Prostate gland (tissue), 2 donors: ENCODE measurements at regions not wholly inside any gene's neighbourhood (a gene's known extent, or its start where the extent isn't known, plus 50 kb on each side); places are given as distances from the start of the nearest gene placed in this dataset.

Source experiments
- DNase-seq: peaks from one replicate; pipeline ENCODE4 v3.0.0-alpha.2; 2019; ENCODE audit warnings: low spot score
- H3K27ac ChIP-seq, 2 donors: fragments of 200-600 bp; sonication (generic); 2 replicates each; pipeline ENCODE4 v1.5.1; 2017 to 2019
- H3K27me3 ChIP-seq: fragments of 200-600 bp; sonication (generic); replicated peaks from 2 replicates; pipeline ENCODE4 v1.5.1; 2019; ENCODE audit not compliant: insufficient read depth
- H3K36me3 ChIP-seq, 2 donors: fragments of 200-600 bp; sonication (generic); 1 replicate in 1 of 2; 2 replicates in 1 of 2; pipeline versions ENCODE4 v1.5.1 to v1.8.1; 2017 to 2019
- H3K4me1 ChIP-seq: fragments of 200-600 bp; sonication (generic); replicated peaks from 2 replicates; pipeline ENCODE4 v1.5.1; 2019
- H3K4me3 ChIP-seq, 2 donors: fragments of 200-600 bp; sonication (generic); 2 replicates each; pipeline ENCODE4 v1.5.1; 2017 to 2019
- H3K9me3 ChIP-seq: fragments of 200-600 bp; sonication (generic); 2 replicates; pipeline ENCODE4 v1.5.1; 2017
- POLR2A ChIP-seq: fragments of 450-650 bp; IDR thresholded peaks from one replicate; pipeline ENCODE4 v1.6.1; 2016; ENCODE audit warnings: antibody characterized with exemption, mild to moderate bottlenecking
- POLR2AphosphoS5 ChIP-seq: sonication (generic); formaldehyde crosslinking; IDR thresholded peaks from one replicate; pipeline ENCODE4 v1.6.1; 2017; ENCODE audit warnings: antibody characterized with exemption
- WGBS: methylation state at CpG from one replicate; pipeline ENCODE4 v1.1.5; 2018; 5-methylcytosine and 5-hydroxymethylcytosine counted together
- intact Hi-C: fragments of 100-400 bp; cut with DNase I; formaldehyde crosslinking; loops from one replicate; pipeline ENCODE4 v1.14.2; 2022
- TF ChIP-seq, protein P1 (sequence below), 4 experiments: fragments of 200-600 bp in 2 of 4; fragments of 450-650 bp in 2 of 4; sonication (generic) in 2 of 4; IDR thresholded peaks; 1 replicate in 3 of 4; 2 replicates in 1 of 4; pipeline ENCODE4 v1.5.1; 2016 to 2019; ENCODE audit warnings: antibody characterized with exemption in 4 of 4, mild to moderate bottlenecking in 2 of 4, moderate library complexity in 2 of 4

DNA sequence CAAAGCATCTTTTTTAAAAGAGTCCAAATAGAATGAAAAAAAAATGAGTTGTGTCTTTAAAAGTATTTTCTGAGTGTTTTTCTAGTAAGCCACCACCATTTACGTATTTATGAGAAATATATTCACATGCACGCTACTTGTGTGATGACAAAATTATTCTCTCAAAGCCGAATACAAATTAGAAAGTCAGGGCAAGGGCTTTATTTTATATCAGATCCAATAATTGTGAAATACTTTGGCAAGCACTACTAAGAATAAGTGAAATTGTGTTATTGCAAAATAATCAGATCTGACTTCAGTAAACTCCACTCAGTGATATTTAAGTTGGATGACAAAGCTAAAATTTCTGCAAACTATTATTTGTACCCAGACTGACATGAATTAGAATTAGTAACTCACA is 589.3 kb upstream of the KCNMB2 start:
- Histone ChIP-seq H3K9me3 (no peaks in the 10 kb centered on the region), H3K36me3 (no peaks in the 10 kb centered on the region), H3K27ac (no peak overlapping the region), H3K4me3 (no peak overlapping the region), H3K4me1 (no peaks in the 10 kb centered on the region), H3K27me3 (no peaks in the 10 kb centered on the region)
- 75% methylated on average over 3 of the region's 3 CpGs for WGBS
- DNase-seq, result no peak
- intact Hi-C loops, result no loop called here
- no peak for TF ChIP-seq POLR2AphosphoS5
- TF ChIP-seq, protein P1, sequence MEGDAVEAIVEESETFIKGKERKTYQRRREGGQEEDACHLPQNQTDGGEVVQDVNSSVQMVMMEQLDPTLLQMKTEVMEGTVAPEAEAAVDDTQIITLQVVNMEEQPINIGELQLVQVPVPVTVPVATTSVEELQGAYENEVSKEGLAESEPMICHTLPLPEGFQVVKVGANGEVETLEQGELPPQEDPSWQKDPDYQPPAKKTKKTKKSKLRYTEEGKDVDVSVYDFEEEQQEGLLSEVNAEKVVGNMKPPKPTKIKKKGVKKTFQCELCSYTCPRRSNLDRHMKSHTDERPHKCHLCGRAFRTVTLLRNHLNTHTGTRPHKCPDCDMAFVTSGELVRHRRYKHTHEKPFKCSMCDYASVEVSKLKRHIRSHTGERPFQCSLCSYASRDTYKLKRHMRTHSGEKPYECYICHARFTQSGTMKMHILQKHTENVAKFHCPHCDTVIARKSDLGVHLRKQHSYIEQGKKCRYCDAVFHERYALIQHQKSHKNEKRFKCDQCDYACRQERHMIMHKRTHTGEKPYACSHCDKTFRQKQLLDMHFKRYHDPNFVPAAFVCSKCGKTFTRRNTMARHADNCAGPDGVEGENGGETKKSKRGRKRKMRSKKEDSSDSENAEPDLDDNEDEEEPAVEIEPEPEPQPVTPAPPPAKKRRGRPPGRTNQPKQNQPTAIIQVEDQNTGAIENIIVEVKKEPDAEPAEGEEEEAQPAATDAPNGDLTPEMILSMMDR (IDR thresholded peaks at IDR 0.05), result no peak
- no peak for TF ChIP-seq POLR2A

DNA sequence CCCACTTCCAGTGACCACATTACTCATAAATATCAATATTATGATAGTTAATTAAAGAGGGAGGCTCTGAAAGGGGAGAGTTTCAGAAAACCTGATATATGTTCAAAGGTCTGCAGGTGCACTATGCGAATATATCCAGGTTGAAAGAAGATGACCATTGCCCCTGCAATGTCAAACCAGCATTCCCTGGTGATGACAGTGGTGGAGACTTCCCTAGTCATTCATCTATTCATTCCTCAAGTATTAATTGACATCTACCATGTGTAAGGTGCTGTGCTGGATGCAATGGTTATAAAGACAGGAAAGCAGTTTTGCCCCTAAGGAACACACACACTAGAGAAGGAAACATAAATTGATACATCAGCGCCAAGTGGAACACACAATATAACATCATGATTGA is 588.3 kb upstream of the KCNMB2 start:
- Histone ChIP-seq H3K27ac (no peak overlapping the region), H3K4me3 (no peak overlapping the region), H3K9me3 (no peaks in the 10 kb centered on the region), H3K4me1 (no peaks in the 10 kb centered on the region), H3K27me3 (no peaks in the 10 kb centered on the region), H3K36me3 (no peaks in the 10 kb centered on the region)
- intact Hi-C loops, result no loop called here
- 97% methylated on average over 2 of the region's 2 CpGs for WGBS
- DNase-seq, result no peak
- TF ChIP-seq POLR2A, result no peak
- no peak for TF ChIP-seq POLR2AphosphoS5
- TF ChIP-seq, protein P1 (IDR thresholded peaks at IDR 0.05), result no peak

DNA sequence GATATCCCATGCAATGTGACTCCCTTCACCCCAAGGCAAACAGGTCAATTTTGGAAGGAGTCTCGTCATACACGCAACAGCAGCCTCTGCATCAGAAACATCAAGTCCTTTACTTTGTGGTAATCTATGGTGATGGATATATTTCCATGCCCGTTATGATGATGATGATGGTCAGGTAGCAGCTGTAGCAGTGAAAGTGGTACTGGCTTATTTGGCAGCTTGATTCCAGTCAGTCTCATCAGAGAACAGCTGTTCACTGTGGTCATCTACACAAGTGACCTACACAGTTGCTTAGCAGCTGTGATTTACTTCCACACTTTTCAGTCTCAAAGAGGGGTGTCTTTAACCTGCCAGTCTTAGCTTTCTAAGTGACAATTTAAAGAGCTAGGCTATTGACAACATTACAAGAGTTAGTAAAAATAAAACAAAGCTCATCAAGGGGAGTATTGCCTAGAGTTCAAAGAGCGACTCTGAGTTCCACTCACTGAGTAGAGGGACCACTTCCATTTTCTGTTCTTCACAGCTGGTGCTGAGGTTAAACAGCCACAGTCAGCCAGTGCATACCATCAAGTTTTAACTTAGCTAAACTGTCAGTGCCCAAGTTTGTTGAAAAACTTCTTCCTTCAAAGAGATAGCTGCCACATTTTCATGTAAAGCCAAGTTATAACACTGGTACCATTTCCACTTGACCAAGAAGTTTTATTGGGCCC is 587.4 kb upstream of the KCNMB2 start:
- no peak overlapping the region for H3K27ac ChIP-seq
- no peaks in the 10 kb centered on the region for H3K9me3 ChIP-seq

DNA sequence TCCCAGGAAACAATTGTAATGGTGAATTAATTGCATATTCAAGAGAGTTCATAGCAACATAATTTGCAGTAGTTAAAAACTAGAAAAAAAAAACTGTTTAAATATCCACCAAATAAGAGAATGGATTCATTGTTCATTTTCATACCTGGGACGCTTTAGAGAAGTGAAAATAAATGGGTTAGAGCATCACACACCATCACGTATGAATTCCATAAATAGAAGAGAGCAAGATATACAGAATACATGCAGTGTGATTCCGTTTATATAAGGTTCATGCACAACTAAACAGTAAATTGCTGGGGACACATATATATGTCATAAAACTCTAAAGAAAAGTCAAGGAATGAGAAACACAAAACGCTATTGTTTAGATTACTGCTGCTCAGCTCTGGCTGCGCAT is 577.0 kb upstream of the KCNMB2 start:
- WGBS, result 68% methylated on average over 5 of the region's 5 CpGs

More for the DNA sequence above, 587.4 kb upstream of the KCNMB2 start:
- H3K4me1 ChIP-seq, result no peaks in the 10 kb centered on the region
- WGBS, result 93% methylated on average over 4 of the region's 4 CpGs
- no peak for DNase-seq
- no peak overlapping the region for H3K4me3 ChIP-seq
- TF ChIP-seq POLR2A (no peak), POLR2AphosphoS5 (no peak)
- TF ChIP-seq, protein P1 (IDR thresholded peaks at IDR 0.05), result no peak
- intact Hi-C loops, result no loop called here
- no peaks in the 10 kb centered on the region for H3K27me3 ChIP-seq
- H3K36me3 ChIP-seq, result no peaks in the 10 kb centered on the region

DNA sequence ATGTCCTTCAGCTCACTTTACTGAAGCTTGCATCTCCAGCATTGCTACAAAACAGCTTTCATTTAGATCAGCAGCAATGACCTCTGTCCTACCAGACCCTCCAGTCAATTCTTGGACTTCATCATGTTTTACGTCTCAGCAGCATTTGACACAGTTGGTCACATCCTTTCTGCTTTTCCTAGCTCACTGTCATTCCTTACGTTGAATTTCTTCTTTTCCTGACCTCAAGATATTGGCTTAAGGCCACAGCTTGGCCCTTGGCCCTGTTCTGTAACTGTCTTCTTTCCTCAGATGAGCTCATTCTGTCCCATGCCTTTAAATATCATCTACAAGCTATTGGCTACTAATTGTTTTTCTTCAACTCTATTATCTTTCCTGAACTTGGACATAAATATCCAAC is 576.2 kb upstream of the KCNMB2 start:
- Histone ChIP-seq H3K36me3 (no peaks in the 10 kb centered on the region), H3K4me1 (no peaks in the 10 kb centered on the region), H3K27ac (no peak overlapping the region), H3K4me3 (no peak overlapping the region), H3K9me3 (no peaks in the 10 kb centered on the region), H3K27me3 (no peaks in the 10 kb centered on the region)
- no peak for TF ChIP-seq POLR2AphosphoS5
- no peak for TF ChIP-seq POLR2A
- TF ChIP-seq, protein P1 (IDR thresholded peaks at IDR 0.05), result no peak
- intact Hi-C loops, result no loop called here
- 67% methylated on average over 2 of the region's 2 CpGs for WGBS
- DNase-seq, result no peak

More for the DNA sequence above, 577.0 kb upstream of the KCNMB2 start:
- intact Hi-C loops, result no loop called here
- TF ChIP-seq, protein P1 (IDR thresholded peaks at IDR 0.05), result no peak
- TF ChIP-seq POLR2A, result no peak
- TF ChIP-seq POLR2AphosphoS5, result no peak
- Histone ChIP-seq H3K9me3 (no peaks in the 10 kb centered on the region), H3K27me3 (no peaks in the 10 kb centered on the region), H3K4me1 (no peaks in the 10 kb centered on the region), H3K4me3 (no peak overlapping the region), H3K36me3 (no peaks in the 10 kb centered on the region), H3K27ac (no peak overlapping the region)
- DNase-seq, result no peak
